ENCODE measurements at regions not wholly inside any gene's neighbourhood (a gene's known extent, or its start where the extent isn't known, plus 50 kb on each side); places are given as distances from the start of the nearest gene placed in this dataset.

DNA sequence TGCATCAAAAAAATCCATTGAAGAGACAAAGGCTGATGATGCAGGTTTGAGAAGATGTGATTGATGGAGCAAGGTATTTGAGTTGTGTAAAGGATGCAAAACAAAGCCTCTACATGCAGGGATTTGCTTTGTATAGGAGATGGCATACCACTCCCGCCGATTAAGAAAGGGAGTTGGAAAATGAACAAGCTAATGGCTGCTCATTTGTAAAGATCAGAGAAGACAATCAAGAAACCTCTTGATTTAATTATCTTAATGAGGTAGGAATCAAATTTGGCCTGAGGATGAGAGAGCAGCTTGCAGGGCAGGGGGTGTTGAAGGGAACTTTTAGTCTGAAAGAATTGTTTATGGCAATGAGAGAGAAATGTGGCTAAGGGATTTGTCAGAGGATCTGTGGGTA lies 448.2 kb upstream of the ADGRB3 start:
- intact Hi-C loops (cut with micrococcal nuclease) = no loop called here
- TF ChIP-seq, protein P1, sequence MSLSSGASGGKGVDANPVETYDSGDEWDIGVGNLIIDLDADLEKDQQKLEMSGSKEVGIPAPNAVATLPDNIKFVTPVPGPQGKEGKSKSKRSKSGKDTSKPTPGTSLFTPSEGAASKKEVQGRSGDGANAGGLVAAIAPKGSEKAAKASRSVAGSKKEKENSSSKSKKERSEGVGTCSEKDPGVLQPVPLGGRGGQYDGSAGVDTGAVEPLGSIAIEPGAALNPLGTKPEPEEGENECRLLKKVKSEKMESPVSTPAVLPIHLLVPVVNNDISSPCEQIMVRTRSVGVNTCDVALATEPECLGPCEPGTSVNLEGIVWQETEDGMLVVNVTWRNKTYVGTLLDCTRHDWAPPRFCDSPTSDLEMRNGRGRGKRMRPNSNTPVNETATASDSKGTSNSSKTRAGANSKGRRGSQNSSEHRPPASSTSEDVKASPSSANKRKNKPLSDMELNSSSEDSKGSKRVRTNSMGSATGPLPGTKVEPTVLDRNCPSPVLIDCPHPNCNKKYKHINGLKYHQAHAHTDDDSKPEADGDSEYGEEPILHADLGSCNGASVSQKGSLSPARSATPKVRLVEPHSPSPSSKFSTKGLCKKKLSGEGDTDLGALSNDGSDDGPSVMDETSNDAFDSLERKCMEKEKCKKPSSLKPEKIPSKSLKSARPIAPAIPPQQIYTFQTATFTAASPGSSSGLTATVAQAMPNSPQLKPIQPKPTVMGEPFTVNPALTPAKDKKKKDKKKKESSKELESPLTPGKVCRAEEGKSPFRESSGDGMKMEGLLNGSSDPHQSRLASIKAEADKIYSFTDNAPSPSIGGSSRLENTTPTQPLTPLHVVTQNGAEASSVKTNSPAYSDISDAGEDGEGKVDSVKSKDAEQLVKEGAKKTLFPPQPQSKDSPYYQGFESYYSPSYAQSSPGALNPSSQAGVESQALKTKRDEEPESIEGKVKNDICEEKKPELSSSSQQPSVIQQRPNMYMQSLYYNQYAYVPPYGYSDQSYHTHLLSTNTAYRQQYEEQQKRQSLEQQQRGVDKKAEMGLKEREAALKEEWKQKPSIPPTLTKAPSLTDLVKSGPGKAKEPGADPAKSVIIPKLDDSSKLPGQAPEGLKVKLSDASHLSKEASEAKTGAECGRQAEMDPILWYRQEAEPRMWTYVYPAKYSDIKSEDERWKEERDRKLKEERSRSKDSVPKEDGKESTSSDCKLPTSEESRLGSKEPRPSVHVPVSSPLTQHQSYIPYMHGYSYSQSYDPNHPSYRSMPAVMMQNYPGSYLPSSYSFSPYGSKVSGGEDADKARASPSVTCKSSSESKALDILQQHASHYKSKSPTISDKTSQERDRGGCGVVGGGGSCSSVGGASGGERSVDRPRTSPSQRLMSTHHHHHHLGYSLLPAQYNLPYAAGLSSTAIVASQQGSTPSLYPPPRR (CRISPR knock-in tag; IDR thresholded peaks at IDR 0.05; ENCODE audit: borderline replicate concordance) = no peak
- TF ChIP-seq GABPB1 (CRISPR knock-in tag; IDR thresholded peaks at IDR 0.05) (no peak), RBBP5 (IDR thresholded peaks at IDR 0.05; ENCODE audit: borderline replicate concordance, insufficient read depth, low read length, poor library complexity, severe bottlenecking) (no peak), KLF13 (tag; IDR thresholded peaks at IDR 0.05; ENCODE audit: borderline replicate concordance, low read depth) (no peak), NR1H2 (CRISPR knock-in tag; IDR thresholded peaks at IDR 0.05) (no peak), NFXL1 (CRISPR knock-in tag; IDR thresholded peaks at IDR 0.05) (no peak)
- TF ChIP-seq, protein P2, sequence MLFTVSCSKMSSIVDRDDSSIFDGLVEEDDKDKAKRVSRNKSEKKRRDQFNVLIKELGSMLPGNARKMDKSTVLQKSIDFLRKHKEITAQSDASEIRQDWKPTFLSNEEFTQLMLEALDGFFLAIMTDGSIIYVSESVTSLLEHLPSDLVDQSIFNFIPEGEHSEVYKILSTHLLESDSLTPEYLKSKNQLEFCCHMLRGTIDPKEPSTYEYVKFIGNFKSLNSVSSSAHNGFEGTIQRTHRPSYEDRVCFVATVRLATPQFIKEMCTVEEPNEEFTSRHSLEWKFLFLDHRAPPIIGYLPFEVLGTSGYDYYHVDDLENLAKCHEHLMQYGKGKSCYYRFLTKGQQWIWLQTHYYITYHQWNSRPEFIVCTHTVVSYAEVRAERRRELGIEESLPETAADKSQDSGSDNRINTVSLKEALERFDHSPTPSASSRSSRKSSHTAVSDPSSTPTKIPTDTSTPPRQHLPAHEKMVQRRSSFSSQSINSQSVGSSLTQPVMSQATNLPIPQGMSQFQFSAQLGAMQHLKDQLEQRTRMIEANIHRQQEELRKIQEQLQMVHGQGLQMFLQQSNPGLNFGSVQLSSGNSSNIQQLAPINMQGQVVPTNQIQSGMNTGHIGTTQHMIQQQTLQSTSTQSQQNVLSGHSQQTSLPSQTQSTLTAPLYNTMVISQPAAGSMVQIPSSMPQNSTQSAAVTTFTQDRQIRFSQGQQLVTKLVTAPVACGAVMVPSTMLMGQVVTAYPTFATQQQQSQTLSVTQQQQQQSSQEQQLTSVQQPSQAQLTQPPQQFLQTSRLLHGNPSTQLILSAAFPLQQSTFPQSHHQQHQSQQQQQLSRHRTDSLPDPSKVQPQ (CRISPR knock-in tag; IDR thresholded peaks at IDR 0.05; ENCODE audit: borderline replicate concordance) = no peak
- no peak overlapping the region for H3K4me3 ChIP-seq
- H3K4me2 ChIP-seq (ENCODE audit: insufficient read depth, low read length) = no peak overlapping the region
- in situ Hi-C loops (cut with MboI) = no loop called here
- ATAC-seq (no peak), DNase-seq (ENCODE audit: extremely low read depth in 1 of 4, low spot score in 3 of 4) (no peak), FAIRE-seq (no peak)
- POLR2A ChIA-PET = no interaction called here
- H3K9ac ChIP-seq (ENCODE audit: insufficient read depth in 1 of 2, low read depth in 2 of 2, low read length in 2 of 2) = no peak overlapping the region
- H2AFZ ChIP-seq (ENCODE audit: low read depth, low read length) = no peak overlapping the region
- H3K27me3 ChIP-seq (ENCODE audit: control insufficient read depth in 2 of 2, insufficient read depth in 2 of 2, low read length in 2 of 2) = no peaks in the 10 kb centered on the region
- no TSS peak for BruUV-seq (replicated peaks)
- H3K9me3 ChIP-seq (replicated peaks; ENCODE audit: control insufficient read depth, insufficient read depth, low read depth, low read length) = no peaks in the 10 kb centered on the region
- H3K9me1 ChIP-seq (ENCODE audit: control insufficient read depth, insufficient read depth, low read length) = no peaks in the 10 kb centered on the region
- no peaks in the 10 kb centered on the region for H3K4me1 ChIP-seq (replicated peaks in 1 of 2; ENCODE audit: control insufficient read depth in 2 of 2, insufficient read depth in 2 of 2, low read length in 2 of 2)
- H4K20me1 ChIP-seq (replicated peaks; ENCODE audit: control insufficient read depth, insufficient read depth, low read length) = no peaks in the 10 kb centered on the region
- no peaks in the 10 kb centered on the region for H3K36me3 ChIP-seq (ENCODE audit: control insufficient read depth, insufficient read depth, low read length)
- H3K79me2 ChIP-seq (ENCODE audit: control insufficient read depth, insufficient read depth, low read length) = no peaks in the 10 kb centered on the region
- no peak overlapping the region for H3K27ac ChIP-seq (ENCODE audit: extremely low read depth, low read depth, low read length)
- 68% methylated on average over 2 of the region's 2 CpGs for WGBS (ENCODE audit: insufficient coverage, low coverage, missing lambda C conversion rate)
- CTCF ChIA-PET (ENCODE audit: low intra/inter-chr PET ratio) = no interaction called here

Data from K562 (cell line).